SH-SY5Y (cell line): ENCODE measurements at regions not wholly inside any gene's neighbourhood (a gene's known extent, or its start where the extent isn't known, plus 50 kb on each side); places are given as distances from the start of the nearest gene placed in this dataset.
A peak's percentile ranks its signal among the peaks of the same experiment; 100 is the strongest.

Experiments
- GATA2 ChIP-seq: IDR thresholded peaks from 2 replicates; pipeline ENCODE4 v1.6.1; 2011; ENCODE audit warnings: mild to moderate bottlenecking, low read depth, low read length
- GATA3 ChIP-seq: IDR thresholded peaks from 2 replicates; pipeline ENCODE4 v1.6.1; 2011; ENCODE audit warnings: low read depth, mild to moderate bottlenecking, low read length, moderate library complexity

DNA sequence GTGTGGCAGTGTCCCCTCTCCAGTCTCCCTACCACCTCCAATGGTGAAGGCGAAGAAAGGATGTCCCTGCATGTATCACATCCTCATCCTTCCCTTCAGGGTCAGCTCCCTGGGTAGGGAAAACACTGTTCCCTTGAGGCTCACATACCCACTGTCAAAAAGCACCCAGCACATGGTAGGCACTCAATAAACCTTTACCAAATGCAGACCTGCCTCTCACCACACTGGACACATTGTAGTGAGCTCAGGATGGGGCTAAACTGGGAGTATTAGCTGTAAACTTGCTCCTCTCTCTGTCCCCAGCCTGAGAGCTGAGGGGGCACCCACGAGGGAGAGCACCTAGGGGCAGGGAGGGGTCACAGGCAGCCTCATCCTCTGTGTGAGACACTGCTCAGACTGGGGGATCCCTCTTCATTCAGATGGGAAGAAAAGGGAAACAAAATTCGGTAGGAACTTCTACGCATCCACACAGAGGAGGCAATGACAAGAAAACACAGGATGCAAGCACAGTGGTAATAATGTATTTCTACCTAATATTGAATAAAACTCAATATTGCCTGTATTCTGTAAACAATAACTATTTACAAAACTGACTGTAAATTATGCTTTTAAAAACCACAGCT is 101.6 kb upstream of the TOP3B start:
- TF ChIP-seq GATA2 (no peak), GATA3 (no peak)

DNA sequence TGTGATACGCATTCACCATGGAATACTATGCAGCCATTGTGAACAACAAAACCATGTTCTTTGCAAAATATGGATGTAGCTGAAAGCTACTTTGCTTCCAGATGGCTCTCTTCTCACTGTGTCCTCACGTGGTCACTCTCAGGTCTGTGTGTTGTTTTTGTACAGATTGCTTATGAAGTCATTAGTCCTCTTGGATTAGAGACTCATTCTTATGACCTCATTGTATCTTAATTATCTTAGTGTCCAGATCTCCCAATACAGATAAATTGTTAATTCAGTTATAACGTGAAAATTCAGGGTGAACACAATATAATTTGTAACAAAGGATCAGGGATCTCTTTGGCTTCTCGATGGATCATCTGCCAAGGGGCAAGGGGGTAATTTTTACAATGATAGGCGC is 100.4 kb upstream of the TOP3B start:
- no peak for TF ChIP-seq GATA2
- no peak for TF ChIP-seq GATA3

DNA sequence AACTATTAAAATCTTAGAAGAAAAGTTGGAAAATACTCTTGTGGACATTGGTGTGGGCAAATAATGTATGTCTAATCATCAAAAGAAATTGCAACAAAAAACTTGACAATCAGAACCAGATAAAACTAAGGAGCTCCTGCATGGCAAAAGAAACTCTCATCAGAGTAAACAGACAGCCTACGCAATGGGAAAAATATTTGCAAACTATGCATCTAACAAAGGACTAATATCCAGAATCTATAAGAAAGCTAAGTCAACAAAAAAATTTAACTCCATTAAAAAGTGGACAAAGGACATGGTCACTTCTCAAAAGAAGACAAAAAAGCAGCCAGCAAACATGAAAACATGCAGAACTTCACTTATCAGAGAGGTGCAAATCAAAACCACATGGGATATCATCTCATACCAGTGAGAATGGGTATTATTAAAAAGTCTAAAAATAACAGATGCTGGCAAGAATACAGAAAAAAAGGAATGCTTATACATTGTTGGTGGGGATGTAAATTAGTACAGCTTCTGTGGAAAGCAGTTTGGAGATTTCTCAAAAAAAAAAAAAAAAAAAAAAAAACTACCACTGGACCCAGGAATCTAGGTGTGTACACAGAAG is 99.7 kb upstream of the TOP3B start:
- TF ChIP-seq GATA3 (no peak), GATA2 (no peak)

DNA sequence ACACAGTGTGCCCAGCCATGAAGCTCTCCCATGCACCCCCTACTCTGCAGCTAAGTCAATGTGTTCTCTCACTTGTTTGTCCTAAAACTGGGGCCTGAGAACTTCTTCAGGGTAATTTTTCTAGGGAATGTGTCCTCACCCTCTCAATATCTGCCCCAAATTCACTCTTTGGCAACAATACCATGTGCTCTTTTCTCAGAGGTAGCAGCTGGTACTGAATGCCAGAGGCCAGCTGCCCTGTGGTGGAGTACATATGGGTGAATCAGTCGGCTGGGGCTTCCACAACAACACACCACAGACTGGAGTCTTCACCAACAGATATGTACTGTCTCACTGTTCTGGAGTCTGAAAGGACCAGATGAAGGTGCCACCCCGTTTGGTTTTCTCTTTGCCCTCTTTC is 97.7 kb upstream of the TOP3B start:
- no peak for TF ChIP-seq GATA2
- TF ChIP-seq GATA3: no peak

DNA sequence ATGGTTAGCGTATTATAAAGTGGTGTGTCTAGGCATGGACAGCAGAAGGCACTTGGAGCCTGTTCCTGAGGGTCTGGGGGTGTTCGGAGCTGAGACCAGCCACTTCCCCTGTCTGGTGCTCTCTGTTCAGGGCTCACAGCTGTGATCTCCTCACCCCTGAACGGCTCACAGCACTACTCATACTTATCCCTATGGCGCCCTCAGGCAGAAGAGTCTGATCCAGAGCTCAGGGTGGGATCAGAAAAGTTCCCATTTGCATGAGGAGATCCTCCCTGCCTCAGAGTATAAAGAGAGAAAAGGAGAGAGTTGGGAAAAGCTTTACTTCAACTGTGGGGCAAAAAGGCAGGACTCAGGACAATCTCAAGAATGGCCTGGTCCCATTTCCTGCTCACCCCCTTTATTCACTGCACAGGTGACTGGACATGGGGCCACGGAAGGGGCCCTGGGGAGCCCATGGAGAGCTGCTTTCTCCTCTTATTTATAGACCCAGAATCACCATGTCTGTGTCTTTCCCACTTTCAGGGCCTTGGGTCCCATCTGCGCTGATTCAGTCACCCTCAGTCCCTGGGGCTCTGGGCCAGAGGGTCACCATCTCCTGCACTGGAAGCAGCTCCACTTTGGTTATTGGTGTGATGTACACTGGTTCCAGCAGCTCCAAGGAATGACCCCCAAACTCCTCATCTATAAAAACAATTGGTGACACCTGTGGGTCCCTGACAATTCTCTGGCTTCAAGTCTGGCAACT is 97.0 kb upstream of the TOP3B start:
- TF ChIP-seq GATA2 (no peak), GATA3 (no peak)

DNA sequence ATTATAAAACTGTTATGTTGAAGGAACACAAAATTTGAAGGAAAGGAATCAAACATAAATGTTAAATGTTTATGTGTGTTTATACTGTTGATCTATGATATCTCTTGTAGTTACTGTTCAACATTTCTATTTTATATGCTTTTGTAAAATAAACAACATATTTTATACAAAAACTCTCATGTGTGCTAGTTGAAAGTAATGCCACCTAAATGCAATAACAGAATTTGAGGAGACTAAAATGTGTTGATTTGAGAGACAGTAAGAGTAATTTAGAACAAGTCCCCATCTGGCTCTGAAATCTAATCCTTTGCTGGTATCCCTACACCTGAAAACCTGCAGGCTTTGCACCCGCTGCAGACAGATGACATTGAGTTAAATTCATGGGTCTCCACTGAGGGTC is 95.7 kb upstream of the TOP3B start:
- TF ChIP-seq GATA3 (no peak), GATA2 (no peak)

DNA sequence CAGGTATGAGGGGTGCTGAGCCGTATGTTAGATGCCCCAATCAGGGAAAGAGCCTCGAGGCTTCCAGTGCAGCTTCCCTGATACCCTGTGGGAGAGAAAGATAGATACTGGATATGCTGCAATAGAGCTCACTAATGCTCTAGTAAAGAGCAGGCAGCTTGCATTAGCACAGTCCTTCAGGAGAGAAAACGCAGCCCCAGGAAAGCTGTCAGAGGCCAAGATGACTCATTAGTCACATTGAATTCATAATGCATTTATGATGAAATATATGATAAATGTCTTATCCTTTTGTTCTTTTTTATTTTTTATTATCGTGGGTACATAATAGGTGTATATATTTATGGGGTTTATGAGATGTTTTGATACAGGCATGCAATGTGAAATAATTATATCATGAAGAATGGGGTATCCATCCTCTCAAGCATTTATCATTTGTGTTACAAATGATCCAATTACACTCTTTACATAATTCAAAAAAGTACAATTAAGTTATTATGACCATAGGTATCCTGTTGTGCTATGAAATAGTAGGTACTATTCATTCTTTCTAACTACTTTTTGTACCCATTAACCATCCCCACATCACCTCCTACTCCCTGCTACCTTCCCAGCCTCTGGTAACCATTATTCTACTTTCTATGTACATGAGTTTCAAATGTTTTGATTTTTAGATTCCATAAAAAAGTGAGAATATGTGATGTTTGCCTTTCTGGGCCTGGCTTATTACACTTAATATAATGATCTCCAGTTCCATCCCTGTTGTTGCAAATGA is 94.5 kb upstream of the TOP3B start:
- TF ChIP-seq GATA2: no peak
- TF ChIP-seq GATA3: no peak

DNA sequence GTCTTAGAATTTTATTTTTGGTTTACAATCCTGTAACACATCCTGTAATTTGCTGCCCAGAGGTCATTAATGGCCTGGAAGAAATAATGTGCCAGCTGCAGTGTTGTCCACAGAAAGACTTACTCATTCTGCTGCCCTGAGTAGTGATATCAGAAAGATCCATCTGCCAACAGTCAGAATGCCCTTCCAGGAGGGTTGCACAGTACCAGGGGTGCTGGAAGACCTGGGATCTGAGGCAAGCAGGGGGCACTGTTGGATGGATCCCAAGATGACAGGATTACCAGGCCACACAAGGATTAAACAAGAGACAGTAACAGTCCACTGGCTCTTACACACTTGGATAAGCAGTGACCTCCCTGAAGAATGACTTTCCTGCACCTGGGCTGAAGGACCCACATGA is 93.8 kb upstream of the TOP3B start:
- no peak for TF ChIP-seq GATA3
- peak; percentile 49; the same call in 1 of the 2 replicates for TF ChIP-seq GATA2

DNA sequence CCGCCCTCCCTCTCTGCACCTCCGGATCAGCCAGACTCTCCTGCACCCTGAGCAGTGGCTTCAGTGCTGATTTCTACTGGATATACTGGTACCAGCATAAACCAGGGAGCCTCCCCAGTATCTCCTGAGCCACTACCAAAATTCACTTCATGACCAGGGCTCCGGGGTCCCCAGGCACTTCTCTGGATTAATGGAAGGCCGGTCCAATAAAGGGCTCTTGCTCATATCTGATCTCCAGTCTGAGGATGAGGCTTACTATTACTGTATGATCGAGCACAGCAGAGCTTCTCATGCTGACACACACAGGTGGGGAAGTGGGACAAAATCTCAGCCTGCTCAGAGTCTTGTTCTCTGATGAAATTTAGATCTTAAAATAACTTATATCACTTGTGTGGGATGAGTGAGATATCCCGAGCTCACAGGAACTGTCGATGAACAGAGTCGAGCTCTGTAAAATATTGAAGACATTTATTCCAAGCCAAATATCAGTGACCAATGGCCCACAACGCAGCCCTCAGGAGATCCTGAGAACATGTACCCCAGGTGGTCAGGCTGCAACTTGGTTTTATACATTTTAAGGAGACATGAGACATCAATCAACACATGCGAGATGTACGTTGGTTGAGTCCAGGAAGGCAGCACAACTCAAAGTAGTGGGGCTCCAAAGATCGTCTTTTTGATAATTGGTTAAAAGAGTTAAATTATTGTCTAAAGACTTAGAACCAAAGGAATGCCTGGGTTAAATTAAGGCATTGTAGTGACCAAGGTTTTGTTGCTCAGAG is 93.0 kb upstream of the TOP3B start:
- no peak for TF ChIP-seq GATA2
- no peak for TF ChIP-seq GATA3

DNA sequence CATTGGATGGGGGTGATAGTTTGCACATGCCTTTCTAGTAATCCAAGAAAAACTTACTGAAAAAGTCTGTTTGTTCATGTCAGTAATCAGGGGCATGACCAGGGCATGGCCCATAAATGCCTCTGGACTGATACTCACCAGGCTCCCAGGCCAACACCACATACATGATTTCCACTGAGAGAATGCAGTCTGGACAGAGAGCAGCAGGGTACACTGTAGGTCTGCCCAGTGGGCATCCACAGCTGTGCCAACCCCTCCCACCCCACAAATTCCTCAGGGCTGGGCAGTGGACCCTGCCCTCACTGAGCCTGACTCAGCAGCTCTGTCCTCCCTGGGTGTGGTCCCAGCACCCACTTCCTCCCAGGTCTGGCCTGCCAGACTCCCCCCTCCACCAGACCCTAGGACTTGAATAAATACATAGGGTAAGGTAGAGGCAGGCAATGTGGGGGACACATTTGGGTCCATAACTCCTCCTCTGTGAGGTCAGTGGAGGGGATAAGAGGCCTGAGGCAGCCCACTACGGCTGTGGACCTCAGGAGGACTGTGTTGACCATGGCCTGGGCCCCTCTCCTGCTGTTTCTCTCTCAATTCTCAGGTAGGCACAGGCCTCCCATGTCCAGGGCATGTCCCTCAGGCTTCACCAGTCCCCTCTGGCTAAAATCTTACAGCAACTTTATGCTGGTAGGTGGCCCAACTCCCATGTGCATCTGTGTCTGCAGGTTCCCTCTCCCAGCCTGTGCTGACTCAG is 92.2 kb upstream of the TOP3B start:
- TF ChIP-seq GATA3 (no peak), GATA2 (no peak)

DNA sequence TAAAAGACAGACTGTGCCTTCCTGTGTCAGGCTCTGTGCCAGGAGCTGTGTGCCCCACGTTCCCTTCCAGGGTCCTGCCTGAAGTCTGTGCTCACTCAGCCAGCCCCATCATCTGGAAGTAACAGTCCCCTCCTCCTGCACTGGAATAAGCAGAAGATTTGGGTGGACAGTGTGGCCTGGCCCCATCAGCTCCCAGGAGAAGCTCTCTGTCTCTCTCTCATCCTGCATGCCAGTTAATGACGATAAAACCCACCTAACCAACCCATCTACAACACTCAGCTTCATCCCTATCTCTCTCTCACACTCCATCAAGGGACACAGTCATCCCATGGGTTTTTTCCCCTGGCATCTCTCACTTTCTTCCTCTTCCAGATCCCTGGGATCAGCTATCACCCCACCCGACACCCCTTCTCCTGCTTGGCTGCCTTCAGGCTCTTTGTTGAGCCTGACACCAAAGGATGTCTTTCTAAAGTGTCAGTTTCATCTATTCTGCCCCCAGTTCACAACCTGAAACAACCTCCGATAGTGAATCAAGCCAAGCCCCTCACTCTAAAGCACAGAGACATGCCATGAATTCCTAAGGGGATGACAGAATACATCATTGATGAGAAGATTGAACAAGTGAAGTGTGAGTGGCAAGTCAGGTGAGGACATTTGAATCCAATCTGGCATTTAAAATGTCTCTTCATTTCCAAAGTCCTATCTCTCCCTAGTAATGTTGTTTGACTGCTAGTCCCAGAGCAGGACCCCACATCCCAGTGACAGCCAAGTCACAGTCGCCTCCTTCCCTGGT is 91.4 kb upstream of the TOP3B start:
- TF ChIP-seq GATA3 (no peak), GATA2 (no peak)

DNA sequence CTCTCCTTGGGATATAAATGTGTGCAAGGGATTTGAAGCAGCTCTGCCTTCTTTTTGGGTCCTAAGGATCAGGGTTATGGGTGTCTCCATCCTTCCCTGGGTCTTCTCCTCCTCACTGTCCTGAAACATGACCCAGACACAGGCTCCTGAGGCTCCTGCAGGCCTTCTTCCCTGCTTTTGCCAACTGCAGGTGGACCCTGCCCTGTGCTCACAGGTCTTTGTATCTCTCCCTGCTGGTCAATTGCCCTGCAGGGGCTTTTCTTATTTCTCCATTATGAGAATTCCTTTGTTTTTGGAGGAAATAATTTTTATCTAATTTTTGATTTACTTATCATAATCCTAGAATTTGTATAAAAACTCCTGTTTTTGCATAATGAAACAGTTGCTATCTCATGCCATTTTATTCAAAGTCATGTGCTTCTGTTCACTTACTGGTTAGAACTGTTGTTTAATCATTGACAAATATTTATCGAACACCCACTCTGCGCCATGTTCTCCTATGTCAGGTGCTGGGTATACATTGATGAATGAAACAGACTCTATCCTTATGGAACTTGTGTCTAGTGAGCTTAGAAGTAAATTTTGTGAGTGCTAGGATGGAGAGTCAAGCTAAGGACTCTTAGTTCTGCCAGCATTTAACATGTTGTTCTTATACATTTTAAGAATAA is 89.7 kb upstream of the TOP3B start:
- TF ChIP-seq GATA2 (no peak), GATA3 (no peak)
